Adrenal gland (tissue), 5 donors: ENCODE measurements at regions not wholly inside any gene's neighbourhood (a gene's known extent, or its start where the extent isn't known, plus 50 kb on each side); places are given as distances from the start of the nearest gene placed in this dataset.

ENCODE experiments used
- POLR2A ChIP-seq, 2 donors: fragments of 450-650 bp; IDR thresholded peaks; one replicate each; pipeline ENCODE4 v1.6.1; 2017; ENCODE audit warnings: antibody characterized with exemption in 2 of 2, mild to moderate bottlenecking in 2 of 2, moderate library complexity in 1 of 2
- TF ChIP-seq, protein P1 (sequence below), 6 experiments: fragments of 450-650 bp in 4 of 6; fragments of 200-600 bp in 2 of 6; sonication (generic) in 1 of 6; IDR thresholded peaks; 1 replicate in 5 of 6; 2 replicates in 1 of 6; pipeline versions ENCODE4 v1.5.1 to v1.8.0; 2016 to 2021; ENCODE audit warnings: antibody characterized with exemption in 6 of 6, mild to moderate bottlenecking in 2 of 6, moderate library complexity in 1 of 6
- donor health status: DM: no; HTN: no; CAD: no.

DNA sequence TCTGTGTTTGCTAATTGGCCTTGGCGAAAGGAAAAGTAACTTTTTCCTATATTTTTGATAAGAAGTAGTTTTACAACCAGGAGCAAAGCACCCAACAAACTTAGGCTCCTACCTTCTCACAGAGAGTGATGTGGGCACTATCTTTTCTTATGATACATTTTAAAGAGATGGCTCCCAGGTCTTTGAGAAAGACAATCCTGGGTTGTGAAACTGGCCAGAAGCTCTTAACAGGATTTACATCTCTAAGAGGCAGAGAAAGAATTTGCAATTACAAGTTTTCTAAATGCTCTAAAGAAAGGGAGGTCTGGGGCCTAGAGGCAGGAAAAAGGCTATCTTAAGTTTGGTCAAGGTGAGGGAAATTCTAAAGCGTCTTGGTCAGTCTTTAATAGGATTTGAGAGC lies 609.7 kb downstream of the VGLL3 start:
- TF ChIP-seq, protein P1, sequence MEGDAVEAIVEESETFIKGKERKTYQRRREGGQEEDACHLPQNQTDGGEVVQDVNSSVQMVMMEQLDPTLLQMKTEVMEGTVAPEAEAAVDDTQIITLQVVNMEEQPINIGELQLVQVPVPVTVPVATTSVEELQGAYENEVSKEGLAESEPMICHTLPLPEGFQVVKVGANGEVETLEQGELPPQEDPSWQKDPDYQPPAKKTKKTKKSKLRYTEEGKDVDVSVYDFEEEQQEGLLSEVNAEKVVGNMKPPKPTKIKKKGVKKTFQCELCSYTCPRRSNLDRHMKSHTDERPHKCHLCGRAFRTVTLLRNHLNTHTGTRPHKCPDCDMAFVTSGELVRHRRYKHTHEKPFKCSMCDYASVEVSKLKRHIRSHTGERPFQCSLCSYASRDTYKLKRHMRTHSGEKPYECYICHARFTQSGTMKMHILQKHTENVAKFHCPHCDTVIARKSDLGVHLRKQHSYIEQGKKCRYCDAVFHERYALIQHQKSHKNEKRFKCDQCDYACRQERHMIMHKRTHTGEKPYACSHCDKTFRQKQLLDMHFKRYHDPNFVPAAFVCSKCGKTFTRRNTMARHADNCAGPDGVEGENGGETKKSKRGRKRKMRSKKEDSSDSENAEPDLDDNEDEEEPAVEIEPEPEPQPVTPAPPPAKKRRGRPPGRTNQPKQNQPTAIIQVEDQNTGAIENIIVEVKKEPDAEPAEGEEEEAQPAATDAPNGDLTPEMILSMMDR (IDR thresholded peaks at IDR 0.05), result no peak
- no peak for TF ChIP-seq POLR2A (IDR thresholded peaks at IDR 0.05)
